ENCODE measurements at regions not wholly inside any gene's neighbourhood (a gene's known extent, or its start where the extent isn't known, plus 50 kb on each side); places are given as distances from the start of the nearest gene placed in this dataset.
"Not testable (repeated sequence)": the region's sequence is repeated elsewhere in the genome, so short reads cannot be mapped to it uniquely, and the experiment has no call there.

DNA sequence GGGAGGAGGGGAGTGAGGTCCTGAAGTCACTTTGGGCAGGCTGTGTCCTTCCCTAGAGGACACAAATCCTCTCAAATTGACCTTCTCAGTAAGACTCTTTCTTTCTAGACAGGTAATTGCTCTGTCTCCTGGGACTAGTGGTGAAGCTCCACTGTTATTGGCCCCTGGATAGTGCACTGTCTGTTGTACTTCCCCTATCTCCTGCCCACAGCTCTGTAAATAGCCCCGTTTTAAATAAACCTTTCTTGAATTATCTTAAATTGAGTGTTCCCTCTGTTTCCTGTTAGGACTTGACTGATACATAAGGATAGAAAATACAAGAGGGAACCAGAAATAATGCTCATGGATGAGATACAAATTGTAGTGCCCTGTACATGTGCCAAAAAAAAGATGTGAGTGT, 229.5 kb upstream of the USP24 start:
- H3K27me3 ChIP-seq (replicated peaks; ENCODE audit: control insufficient read depth, insufficient read depth, low read length), result no peaks in the 10 kb centered on the region
- no peak overlapping the region for H3K4me3 ChIP-seq (ENCODE audit: low read length)
- H3K9me3 ChIP-seq (ENCODE audit: control insufficient read depth, low read length), result no peaks in the 10 kb centered on the region
- no peaks in the 10 kb centered on the region for H3K36me3 ChIP-seq (ENCODE audit: control insufficient read depth, insufficient read depth, low read length, severe bottlenecking)
- H3K4me1 ChIP-seq (ENCODE audit: control insufficient read depth, insufficient read depth, low read length), result peaks cover 45% of the 10 kb centered on the region
- peak overlapping the region; percentile 81 for H3K9ac ChIP-seq (ENCODE audit: low read length)
- no peak for DNase-seq (ENCODE audit: low read depth)

DNA sequence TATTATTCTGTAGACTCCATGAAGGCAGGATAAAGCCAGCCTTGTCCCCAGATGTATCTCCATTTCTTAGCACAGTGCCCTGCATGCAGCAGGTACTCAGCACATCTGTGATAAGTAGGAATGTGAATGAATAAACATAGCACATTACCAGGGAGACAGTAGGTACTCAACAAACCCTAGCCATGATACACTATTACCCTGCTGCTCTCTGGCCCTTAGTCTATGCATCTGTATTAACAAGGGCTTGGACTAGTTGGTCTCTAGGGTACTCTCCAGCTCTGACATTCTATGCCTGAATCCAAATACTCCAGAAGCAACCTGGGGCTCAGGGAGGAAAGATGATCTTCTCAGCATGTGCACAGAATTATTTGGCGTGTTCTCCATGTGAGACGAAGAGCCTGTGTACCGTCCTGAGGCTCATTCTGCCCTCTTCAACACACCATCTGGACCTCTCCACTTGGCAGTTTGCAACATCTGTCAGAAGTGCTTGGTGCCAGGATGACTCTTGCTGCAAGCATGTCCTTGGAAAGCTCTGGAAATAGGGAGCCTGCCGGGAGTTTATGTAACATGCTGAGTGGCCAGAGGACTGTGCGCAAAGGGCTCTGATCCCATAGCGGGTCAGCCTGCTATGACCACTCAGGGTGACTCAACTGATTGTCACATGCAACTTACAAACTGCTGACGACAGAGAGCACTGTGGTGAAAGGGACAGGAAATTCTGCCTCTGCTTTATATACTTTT, 228.2 kb upstream of the USP24 start:
- no peaks in the 10 kb centered on the region for H3K27me3 ChIP-seq (replicated peaks; ENCODE audit: control insufficient read depth, insufficient read depth, low read length)
- no peaks in the 10 kb centered on the region for H3K9me3 ChIP-seq (ENCODE audit: control insufficient read depth, low read length)
- H3K9ac ChIP-seq (ENCODE audit: low read length), result peak overlapping the region; percentile 81
- DNase-seq (ENCODE audit: low read depth), result peak; percentile 96
- H3K4me1 ChIP-seq (ENCODE audit: control insufficient read depth, insufficient read depth, low read length), result peaks cover 43% of the 10 kb centered on the region
- H3K36me3 ChIP-seq (ENCODE audit: control insufficient read depth, insufficient read depth, low read length, severe bottlenecking), result no peaks in the 10 kb centered on the region
- H3K4me3 ChIP-seq (ENCODE audit: low read length), result no peak overlapping the region

DNA sequence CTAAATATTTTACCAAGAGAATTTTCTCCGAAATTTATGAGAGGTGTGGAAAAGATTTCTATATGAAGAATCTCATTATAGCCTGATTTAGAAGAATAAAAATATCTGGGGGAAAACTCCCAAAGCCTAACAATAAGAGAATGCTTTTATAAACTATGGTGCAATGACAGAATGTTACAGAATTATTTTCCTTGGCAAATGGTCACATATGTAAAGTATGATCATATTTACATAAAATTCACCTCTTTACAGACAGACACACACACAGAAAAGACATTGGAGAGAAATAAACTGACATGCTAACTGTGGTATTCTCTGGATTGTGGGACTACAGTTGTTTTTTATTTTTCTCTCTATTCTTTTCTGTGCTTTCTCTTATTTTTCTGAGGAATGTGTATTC, 226.3 kb upstream of the USP24 start:
- Histone ChIP-seq H3K27me3 (replicated peaks; ENCODE audit: control insufficient read depth, insufficient read depth, low read length) (no peaks in the 10 kb centered on the region), H3K4me3 (ENCODE audit: low read length) (no peak overlapping the region), H3K9ac (ENCODE audit: low read length) (no peak overlapping the region), H3K4me1 (ENCODE audit: control insufficient read depth, insufficient read depth, low read length) (peaks cover 34% of the 10 kb centered on the region), H3K36me3 (ENCODE audit: control insufficient read depth, insufficient read depth, low read length, severe bottlenecking) (no peaks in the 10 kb centered on the region), H3K9me3 (ENCODE audit: control insufficient read depth, low read length) (no peaks in the 10 kb centered on the region)
- DNase-seq (ENCODE audit: low read depth), result peak; percentile 81

DNA sequence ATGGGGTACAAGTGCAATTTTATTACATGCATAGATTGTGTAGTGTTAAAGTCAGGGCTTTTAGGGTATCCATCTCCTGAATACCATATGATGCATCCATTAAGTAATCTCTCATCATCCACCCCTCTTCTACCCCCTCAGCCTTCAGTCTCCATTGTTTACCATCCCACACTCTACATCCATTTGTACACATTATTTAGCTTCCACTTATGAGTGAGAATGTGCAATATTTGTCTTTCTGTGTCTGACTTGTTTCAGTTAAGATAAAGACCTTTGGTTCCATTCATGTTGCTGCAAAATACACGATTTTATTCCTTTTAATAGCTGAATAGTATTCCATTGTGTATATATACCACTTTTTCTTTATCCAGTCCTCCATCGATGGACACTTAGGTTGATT, 222.5 kb upstream of the USP24 start:
- Histone ChIP-seq H3K4me3 (ENCODE audit: low read length) (no peak overlapping the region), H3K4me1 (ENCODE audit: control insufficient read depth, insufficient read depth, low read length) (peaks cover 8% of the 10 kb centered on the region), H3K9ac (ENCODE audit: low read length) (no peak overlapping the region), H3K36me3 (ENCODE audit: control insufficient read depth, insufficient read depth, low read length, severe bottlenecking) (no peaks in the 10 kb centered on the region), H3K27me3 (replicated peaks; ENCODE audit: control insufficient read depth, insufficient read depth, low read length) (no peaks in the 10 kb centered on the region), H3K9me3 (ENCODE audit: control insufficient read depth, low read length) (peaks cover 3% of the 10 kb centered on the region)
- DNase-seq (ENCODE audit: low read depth), result no peak

DNA sequence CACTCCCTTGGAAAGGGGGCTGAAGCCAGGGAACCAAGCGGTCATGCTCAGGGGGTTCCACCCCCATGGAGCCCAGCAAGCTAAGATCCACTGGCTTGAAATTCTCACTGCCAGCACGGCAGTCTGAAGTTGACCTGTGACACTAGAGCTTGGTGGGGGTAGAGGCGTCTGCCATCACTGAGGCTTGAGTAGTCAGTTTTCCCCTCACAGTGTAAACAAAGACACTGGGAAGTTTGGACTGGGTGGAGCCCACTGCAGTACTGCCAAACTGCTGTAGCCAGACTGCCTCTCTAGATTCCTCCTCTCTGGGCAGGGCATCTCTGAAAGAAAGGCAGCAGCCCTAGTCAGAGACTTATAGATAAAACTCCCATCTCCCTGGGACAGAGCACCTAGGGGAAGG, 215.6 kb upstream of the USP24 start:
- H3K36me3 ChIP-seq (ENCODE audit: control insufficient read depth, insufficient read depth, low read length, severe bottlenecking); DNase-seq (ENCODE audit: low read depth); H3K27me3 ChIP-seq (replicated peaks; ENCODE audit: control insufficient read depth, insufficient read depth, low read length); H3K9me3 ChIP-seq (ENCODE audit: control insufficient read depth, low read length); H3K4me3 ChIP-seq (ENCODE audit: low read length): not testable (repeated sequence)
- H3K9ac ChIP-seq (ENCODE audit: low read length), result peak overlapping the region; percentile 14
- H3K4me1 ChIP-seq (ENCODE audit: control insufficient read depth, insufficient read depth, low read length), result peaks cover 22% of the 10 kb centered on the region

DNA sequence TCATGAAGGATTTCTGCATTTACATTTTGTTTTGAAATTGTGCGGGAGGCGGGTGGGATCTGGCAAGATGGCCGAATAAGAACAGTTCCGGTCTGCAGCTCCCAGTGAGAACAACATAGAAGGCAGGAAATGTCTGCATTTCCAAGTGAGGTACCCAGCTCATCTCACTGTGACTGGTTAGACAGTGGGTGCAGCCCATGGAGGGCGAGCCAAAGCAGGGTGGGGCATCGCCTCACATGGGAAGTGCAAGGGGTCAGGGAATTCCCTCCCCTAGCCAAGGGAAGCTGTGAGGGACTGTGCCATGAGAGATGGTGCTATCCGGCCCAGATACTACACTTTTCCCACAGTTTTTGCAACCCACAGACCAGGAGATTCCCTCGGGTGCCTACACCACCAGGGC, 215.0 kb upstream of the USP24 start:
- Histone ChIP-seq H3K9ac (ENCODE audit: low read length) (peak overlapping the region; percentile 67), H3K4me3 (ENCODE audit: low read length) (peak overlapping the region; percentile 53), H3K4me1 (ENCODE audit: control insufficient read depth, insufficient read depth, low read length) (peaks cover 22% of the 10 kb centered on the region)
- not testable (repeated sequence) for DNase-seq (ENCODE audit: low read depth); H3K27me3 ChIP-seq (replicated peaks; ENCODE audit: control insufficient read depth, insufficient read depth, low read length); H3K9me3 ChIP-seq (ENCODE audit: control insufficient read depth, low read length); H3K36me3 ChIP-seq (ENCODE audit: control insufficient read depth, insufficient read depth, low read length, severe bottlenecking)

DNA sequence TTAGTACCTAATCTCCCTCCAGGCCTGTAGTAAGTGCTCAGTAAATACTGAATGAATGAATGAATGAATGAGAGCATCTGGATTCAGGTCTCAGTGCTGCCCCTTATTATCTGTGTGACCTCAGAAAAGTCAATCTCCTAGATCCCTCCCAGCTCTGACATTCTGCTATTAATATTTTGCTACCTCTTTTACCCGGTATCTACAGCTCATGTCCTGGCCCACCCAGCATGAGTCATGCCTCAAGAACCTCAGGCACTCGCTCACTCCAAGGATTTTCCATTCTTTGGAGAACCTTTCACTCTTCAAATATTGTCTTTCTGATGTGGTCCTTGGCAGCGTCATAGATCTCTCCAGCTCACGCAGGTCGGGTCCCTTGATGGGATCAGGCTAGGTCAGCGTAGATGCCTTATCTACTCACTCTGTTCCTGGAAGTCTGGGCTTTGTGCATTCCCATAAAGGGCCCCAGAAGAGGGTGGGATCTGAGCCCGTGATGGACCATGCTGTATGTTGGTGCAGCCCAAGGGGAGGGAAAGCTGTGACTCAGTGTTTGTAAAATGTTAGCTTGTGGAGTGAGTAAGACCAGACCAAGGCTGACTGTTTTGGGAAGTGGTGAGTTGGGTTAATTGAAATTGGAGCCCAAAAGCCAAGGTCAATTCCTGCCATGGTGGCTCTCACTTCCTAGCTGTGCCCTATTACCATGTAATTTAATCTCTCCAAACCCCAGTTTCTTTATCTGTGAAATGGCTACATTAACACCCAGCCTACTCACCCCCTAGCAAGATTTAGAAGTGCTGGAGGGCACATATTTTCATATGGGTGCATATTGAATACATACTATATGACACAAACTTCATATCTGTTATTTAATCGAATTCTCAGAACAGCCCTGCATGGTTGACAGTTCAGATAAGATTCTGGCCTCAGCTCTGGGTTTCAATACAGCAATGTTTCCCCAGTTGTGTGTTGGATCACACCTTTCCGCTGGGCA, 214.1 kb upstream of the USP24 start:
- peak; percentile 90 for DNase-seq (ENCODE audit: low read depth)
- H3K4me1 ChIP-seq (ENCODE audit: control insufficient read depth, insufficient read depth, low read length), result peaks cover 22% of the 10 kb centered on the region
- no peaks in the 10 kb centered on the region for H3K36me3 ChIP-seq (ENCODE audit: control insufficient read depth, insufficient read depth, low read length, severe bottlenecking)
- peak overlapping the region; percentile 67 for H3K9ac ChIP-seq (ENCODE audit: low read length)
- no peaks in the 10 kb centered on the region for H3K27me3 ChIP-seq (replicated peaks; ENCODE audit: control insufficient read depth, insufficient read depth, low read length)
- peak overlapping the region; percentile 53 for H3K4me3 ChIP-seq (ENCODE audit: low read length)
- H3K9me3 ChIP-seq (ENCODE audit: control insufficient read depth, low read length), result peaks cover 9% of the 10 kb centered on the region

DNA sequence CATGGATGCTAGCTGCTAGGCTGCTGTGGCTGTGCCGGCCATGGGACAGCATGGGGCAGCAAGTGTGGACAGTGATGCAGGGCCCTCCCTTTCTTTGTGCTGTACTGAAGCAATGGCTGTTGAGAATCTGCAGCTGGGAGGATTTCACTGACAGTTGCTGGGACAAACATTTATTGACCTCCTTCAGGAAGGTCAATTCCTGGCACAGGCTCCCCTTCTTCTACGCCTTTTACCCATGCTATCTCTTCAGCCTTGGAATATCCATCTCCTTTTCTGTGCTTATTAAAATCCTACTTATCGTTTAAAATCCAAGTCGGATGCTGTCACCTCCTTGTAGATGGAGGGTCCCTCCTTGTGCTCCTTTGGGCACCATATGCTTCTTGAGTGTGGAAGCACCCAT, 213.1 kb upstream of the USP24 start:
- Histone ChIP-seq H3K36me3 (ENCODE audit: control insufficient read depth, insufficient read depth, low read length, severe bottlenecking) (no peaks in the 10 kb centered on the region), H3K9ac (ENCODE audit: low read length) (peak overlapping the region; percentile 36), H3K9me3 (ENCODE audit: control insufficient read depth, low read length) (peaks cover 9% of the 10 kb centered on the region), H3K27me3 (replicated peaks; ENCODE audit: control insufficient read depth, insufficient read depth, low read length) (no peaks in the 10 kb centered on the region), H3K4me1 (ENCODE audit: control insufficient read depth, insufficient read depth, low read length) (peaks cover 26% of the 10 kb centered on the region), H3K4me3 (ENCODE audit: low read length) (no peak overlapping the region)
- DNase-seq (ENCODE audit: low read depth), result no peak

DNA sequence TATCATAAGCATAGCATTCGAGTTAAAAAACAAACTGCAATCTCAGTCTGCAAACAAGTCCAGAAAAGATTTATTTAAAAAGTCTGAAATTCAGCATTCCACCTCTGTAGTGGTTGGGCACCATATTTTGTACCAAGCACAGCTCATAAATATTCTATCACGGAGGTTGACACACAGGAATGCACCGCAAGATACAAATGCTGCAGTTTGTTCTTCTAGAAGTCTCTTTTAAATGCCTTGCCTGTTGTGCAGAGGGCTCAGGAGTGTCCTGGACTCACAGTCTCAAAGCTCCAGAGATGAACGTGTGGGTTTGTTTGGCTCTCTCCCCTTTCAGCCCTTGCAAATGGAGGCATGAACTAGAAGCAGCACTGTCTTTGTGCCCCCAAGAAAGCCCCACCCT, 212.4 kb upstream of the USP24 start:
- no peak overlapping the region for H3K9ac ChIP-seq (ENCODE audit: low read length)
- no peaks in the 10 kb centered on the region for H3K27me3 ChIP-seq (replicated peaks; ENCODE audit: control insufficient read depth, insufficient read depth, low read length)
- H3K4me3 ChIP-seq (ENCODE audit: low read length), result no peak overlapping the region
- peaks cover 27% of the 10 kb centered on the region for H3K4me1 ChIP-seq (ENCODE audit: control insufficient read depth, insufficient read depth, low read length)
- peaks cover 5% of the 10 kb centered on the region for H3K9me3 ChIP-seq (ENCODE audit: control insufficient read depth, low read length)
- no peak for DNase-seq (ENCODE audit: low read depth)
- H3K36me3 ChIP-seq (ENCODE audit: control insufficient read depth, insufficient read depth, low read length, severe bottlenecking), result no peaks in the 10 kb centered on the region

DNA sequence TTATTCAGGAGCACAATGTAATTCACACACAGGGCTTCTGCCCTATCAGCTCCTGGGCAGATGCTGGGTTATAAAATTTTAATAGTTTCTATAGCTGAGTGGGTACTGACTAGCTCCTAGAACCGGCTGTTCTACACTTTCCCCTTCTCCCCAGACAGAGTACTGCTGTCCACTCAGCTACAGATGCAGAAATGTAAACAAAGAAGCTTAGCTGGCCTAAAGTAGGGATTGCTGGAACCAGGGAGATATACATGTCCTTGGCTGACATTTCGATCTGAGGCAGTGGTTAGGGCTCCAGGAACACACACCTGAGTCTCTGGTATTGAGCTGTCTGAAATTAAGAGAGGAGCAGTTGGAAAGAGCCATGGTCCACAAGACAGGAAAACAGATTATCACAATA, 211.5 kb upstream of the USP24 start:
- H3K4me1 ChIP-seq (ENCODE audit: control insufficient read depth, insufficient read depth, low read length), result peaks cover 30% of the 10 kb centered on the region

DNA sequence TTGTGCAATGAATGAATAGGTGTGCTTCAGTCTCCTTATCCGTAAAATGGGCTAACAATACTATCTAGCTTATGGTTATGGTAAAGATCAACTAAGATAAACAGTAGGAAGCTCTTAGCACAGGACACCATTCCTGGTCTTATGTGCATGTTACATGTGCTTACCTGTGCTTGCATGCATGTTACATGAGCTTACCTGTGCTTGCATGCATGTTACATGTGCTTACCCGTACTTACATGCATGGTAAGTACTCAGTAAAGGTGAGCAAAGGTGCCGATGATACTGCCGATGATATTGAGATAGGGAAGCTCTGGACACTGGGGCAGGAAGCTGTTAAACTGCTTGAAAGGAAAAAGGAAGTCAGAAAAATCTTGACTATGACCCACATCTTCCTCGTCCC, 211.0 kb upstream of the USP24 start:
- Histone ChIP-seq H3K9me3 (ENCODE audit: control insufficient read depth, low read length) (no peaks in the 10 kb centered on the region), H3K36me3 (ENCODE audit: control insufficient read depth, insufficient read depth, low read length, severe bottlenecking) (no peaks in the 10 kb centered on the region)
- no peak for DNase-seq (ENCODE audit: low read depth)

More for the DNA sequence above, 211.5 kb upstream of the USP24 start:
- Histone ChIP-seq H3K27me3 (replicated peaks; ENCODE audit: control insufficient read depth, insufficient read depth, low read length) (no peaks in the 10 kb centered on the region), H3K9me3 (ENCODE audit: control insufficient read depth, low read length) (no peaks in the 10 kb centered on the region), H3K36me3 (ENCODE audit: control insufficient read depth, insufficient read depth, low read length, severe bottlenecking) (no peaks in the 10 kb centered on the region), H3K9ac (ENCODE audit: low read length) (no peak overlapping the region), H3K4me3 (ENCODE audit: low read length) (no peak overlapping the region)
- DNase-seq (ENCODE audit: low read depth), result peak; percentile 32

More for the DNA sequence above, 211.0 kb upstream of the USP24 start:
- peaks cover 33% of the 10 kb centered on the region for H3K4me1 ChIP-seq (ENCODE audit: control insufficient read depth, insufficient read depth, low read length)
- H3K27me3 ChIP-seq (replicated peaks; ENCODE audit: control insufficient read depth, insufficient read depth, low read length), result no peaks in the 10 kb centered on the region
- H3K9ac ChIP-seq (ENCODE audit: low read length), result no peak overlapping the region
- no peak overlapping the region for H3K4me3 ChIP-seq (ENCODE audit: low read length)
